NOMO-1 treated with dmso at 0.1 percent for 144 hours (cell line): ENCODE measurements at regions not wholly inside any gene's neighbourhood (a gene's known extent, or its start where the extent isn't known, plus 50 kb on each side); places are given as distances from the start of the nearest gene placed in this dataset.

ENCODE experiments used
- DNase-seq: peaks from one replicate; lab custom pipeline; 2025; ENCODE audit not compliant: unreplicated experiment; lab: John Stamatoyannopoulos, UW

- no peak for DNase-seq
These were observed 802.6 kb upstream of the CHAC2 start for GRCh38 chr2:52964916-52965530.

GRCh38 chr2:52961403-52961802, 806.2 kb upstream of the CHAC2 start:
- no peak for DNase-seq

- no peak for DNase-seq
These were observed 806.7 kb upstream of the CHAC2 start for GRCh38 chr2:52960881-52961280.

- no peak for DNase-seq
These were observed 807.8 kb upstream of the CHAC2 start for GRCh38 chr2:52959801-52960200.

GRCh38 chr2:52956766-52957165, 810.8 kb upstream of the CHAC2 start:
- DNase-seq, result no peak

- no peak for DNase-seq
These were observed 811.5 kb upstream of the CHAC2 start for GRCh38 chr2:52956118-52956517.

GRCh38 chr2:52955079-52955478, 812.5 kb upstream of the CHAC2 start:
- DNase-seq, result no peak

GRCh38 chr2:52940101-52940500, 827.5 kb upstream of the CHAC2 start:
- DNase-seq, result no peak

- no peak for DNase-seq
These were observed 828.4 kb upstream of the CHAC2 start for GRCh38 chr2:52939250-52939649.

- no peak for DNase-seq
These were observed 831.6 kb upstream of the CHAC2 start for GRCh38 chr2:52936029-52936428.

- DNase-seq, result no peak
These were observed 832.5 kb upstream of the CHAC2 start for GRCh38 chr2:52934920-52935640.

GRCh38 chr2:52934323-52934898, 833.2 kb upstream of the CHAC2 start:
- DNase-seq, result no peak

GRCh38 chr2:52933878-52934277, 833.7 kb upstream of the CHAC2 start:
- no peak for DNase-seq

- DNase-seq, result no peak
These were observed 835.9 kb upstream of the CHAC2 start for GRCh38 chr2:52931660-52932059.

- no peak for DNase-seq
These were observed 838.2 kb upstream of the CHAC2 start for GRCh38 chr2:52929412-52929811.

- no peak for DNase-seq
These were observed 847.9 kb upstream of the CHAC2 start for GRCh38 chr2:52919673-52920072.

- DNase-seq, result no peak
These were observed 849.1 kb upstream of the CHAC2 start for GRCh38 chr2:52918551-52918950.

GRCh38 chr2:52916981-52917380, 850.6 kb upstream of the CHAC2 start:
- no peak for DNase-seq

- DNase-seq, result no peak
These were observed 863.2 kb upstream of the CHAC2 start for GRCh38 chr2:52904355-52904891.

GRCh38 chr2:52897511-52898044, 870.0 kb upstream of the CHAC2 start:
- no peak for DNase-seq

GRCh38 chr2:52895726-52896340, 871.8 kb upstream of the CHAC2 start:
- no peak for DNase-seq

- no peak for DNase-seq
These were observed 881.0 kb upstream of the CHAC2 start for GRCh38 chr2:52886556-52886955.
